ENCODE measurements at regions not wholly inside any gene's neighbourhood (a gene's known extent, or its start where the extent isn't known, plus 50 kb on each side); places are given as distances from the start of the nearest gene placed in this dataset.

- in situ Hi-C loops (cut with HindIII; ENCODE audit: low sequenced_read_pairs) = no loop called here
Observed at GRCh38 chr9:90948156-90948555, 146.5 kb downstream of the SYK start.

GRCh38 chr9:90950600-90950999 is 149.0 kb downstream of the SYK start:
- in situ Hi-C loops (cut with HindIII; ENCODE audit: low sequenced_read_pairs) = no loop called here

DNA sequence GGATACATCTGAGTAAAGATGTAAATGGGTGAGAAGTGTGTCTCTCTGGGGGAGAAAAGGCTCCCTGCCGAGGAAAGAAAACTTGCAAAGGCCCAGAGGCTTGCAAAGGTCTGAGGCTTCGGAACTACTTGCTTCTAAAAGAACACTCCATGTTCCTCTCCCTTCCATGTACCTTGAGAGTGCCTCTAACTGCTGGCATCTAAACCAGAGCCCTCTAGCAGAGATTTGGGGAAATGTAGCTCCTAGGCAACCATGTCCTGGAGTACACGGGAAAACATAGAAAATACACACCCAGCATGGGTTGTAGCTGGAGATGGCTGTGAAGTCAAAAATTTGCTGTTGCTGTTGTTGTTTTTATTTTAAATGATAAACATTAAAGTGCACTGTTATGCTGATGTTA is 151.6 kb downstream of the SYK start:
- in situ Hi-C loops (cut with HindIII; ENCODE audit: low sequenced_read_pairs) = no loop called here

DNA sequence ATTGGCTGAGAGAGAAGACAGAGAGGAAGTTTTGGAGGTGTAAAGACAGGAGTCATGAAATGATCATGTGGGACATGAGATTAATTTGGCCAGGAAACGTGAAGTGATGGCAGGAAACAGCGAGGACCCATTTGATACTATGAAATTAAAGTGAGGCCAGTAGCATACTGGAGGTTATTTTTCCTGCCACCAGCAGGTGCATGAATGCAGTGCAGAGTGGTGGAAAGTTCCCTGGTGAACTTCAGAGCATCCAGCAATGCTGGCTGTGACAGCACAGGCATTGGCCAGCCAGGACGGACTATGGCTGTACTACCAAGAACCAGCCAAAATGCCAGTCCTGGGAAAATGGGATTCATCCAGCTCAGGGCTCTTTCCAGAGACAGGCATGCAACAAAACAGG is 152.2 kb downstream of the SYK start:
- in situ Hi-C loops (cut with HindIII; ENCODE audit: low sequenced_read_pairs) = no loop called here

DNA sequence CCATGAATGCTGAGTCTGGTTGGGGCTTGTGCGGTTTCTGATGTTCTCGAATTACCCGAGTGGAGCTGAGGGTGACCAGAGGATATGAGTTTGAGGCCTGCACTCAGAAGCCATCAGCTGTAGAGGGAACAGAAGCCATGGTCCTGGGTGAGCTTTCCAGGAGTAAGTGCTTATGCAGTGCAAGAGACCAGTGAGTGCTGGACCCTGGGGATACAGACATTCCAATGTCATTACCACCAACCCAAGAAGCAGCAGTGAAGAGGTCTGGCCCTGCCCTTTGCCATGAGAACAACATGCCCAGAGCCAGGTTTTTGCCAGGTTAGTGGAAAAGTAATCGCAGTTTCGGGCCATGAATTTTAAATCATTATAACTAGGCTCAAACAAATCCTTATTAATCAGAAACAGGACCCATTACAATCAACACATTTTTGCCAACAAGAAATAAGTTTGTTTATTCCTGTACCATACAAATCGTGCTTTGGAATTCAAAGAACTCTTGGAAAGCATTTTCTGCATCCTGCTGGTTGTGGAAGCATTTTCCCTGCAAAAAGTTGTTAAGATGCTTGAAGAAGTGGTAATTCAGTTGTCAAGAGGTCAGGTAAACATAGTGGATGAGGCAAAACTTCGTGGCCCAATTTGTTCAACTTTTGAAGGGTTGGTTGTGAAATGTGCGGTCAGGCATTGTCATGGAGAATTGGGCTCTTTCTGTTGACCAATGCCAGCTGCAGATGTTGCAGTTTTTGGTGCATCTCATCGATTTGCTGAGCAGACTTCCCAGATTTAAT is 154.6 kb downstream of the SYK start:
- in situ Hi-C loops (cut with HindIII; ENCODE audit: low sequenced_read_pairs) = no loop called here

GRCh38 chr9:90958328-90958727 is 156.7 kb downstream of the SYK start:
- in situ Hi-C loops (cut with HindIII; ENCODE audit: low sequenced_read_pairs) = no loop called here

GRCh38 chr9:90960941-90961340 is 159.3 kb downstream of the SYK start:
- in situ Hi-C loops (cut with HindIII; ENCODE audit: low sequenced_read_pairs) = no loop called here

- in situ Hi-C loops (cut with HindIII; ENCODE audit: low sequenced_read_pairs) = no loop called here
Observed at GRCh38 chr9:90961375-90961774, 159.8 kb downstream of the SYK start.

GRCh38 chr9:90964101-90965020 is 162.7 kb downstream of the SYK start:
- in situ Hi-C loops (cut with HindIII; ENCODE audit: low sequenced_read_pairs) = no loop called here

- in situ Hi-C loops (cut with HindIII; ENCODE audit: low sequenced_read_pairs) = no loop called here
Observed at GRCh38 chr9:90965226-90966030, 163.8 kb downstream of the SYK start.

DNA sequence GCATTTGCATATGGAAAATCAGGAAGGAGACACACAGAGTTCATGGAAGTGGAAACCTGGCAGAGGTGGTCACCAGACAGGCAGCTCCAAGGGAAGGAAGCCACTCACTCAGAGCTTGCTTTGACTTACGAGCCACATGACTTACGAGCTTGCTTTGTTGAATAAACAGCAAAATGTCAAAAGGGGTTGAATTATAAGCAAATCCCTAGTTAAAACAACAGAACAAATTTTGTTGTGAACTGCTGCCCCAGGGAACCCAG is 164.3 kb downstream of the SYK start:
- in situ Hi-C loops (cut with HindIII; ENCODE audit: low sequenced_read_pairs) = no loop called here

GRCh38 chr9:90966480-90967144 is 165.0 kb downstream of the SYK start:
- in situ Hi-C loops (cut with HindIII; ENCODE audit: low sequenced_read_pairs) = no loop called here

DNA sequence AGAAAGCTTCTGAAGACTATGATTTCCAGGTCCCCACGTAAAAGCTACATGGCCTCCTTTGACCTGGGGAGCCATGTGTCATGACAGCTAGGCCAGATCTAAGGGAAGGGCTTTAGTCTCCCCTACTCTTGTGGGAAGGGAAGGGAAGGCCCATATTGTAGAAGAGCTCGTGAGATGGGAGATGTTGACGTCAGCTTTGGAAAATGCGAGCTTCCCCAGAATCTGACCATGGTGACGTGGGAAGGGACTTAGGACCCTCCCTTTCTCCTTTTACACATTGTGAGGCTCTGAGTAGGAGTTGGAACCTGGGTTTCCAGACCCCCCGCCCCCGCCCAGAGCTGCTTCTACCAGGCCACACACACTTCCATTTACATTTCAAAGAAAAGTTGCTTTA is 165.5 kb downstream of the SYK start:
- in situ Hi-C loops (cut with HindIII; ENCODE audit: low sequenced_read_pairs) = no loop called here

- in situ Hi-C loops (cut with HindIII; ENCODE audit: low sequenced_read_pairs) = no loop called here
Observed at GRCh38 chr9:90969021-90969675, 167.5 kb downstream of the SYK start.

GRCh38 chr9:90970608-90971007 is 169.0 kb downstream of the SYK start:
- in situ Hi-C loops (cut with HindIII; ENCODE audit: low sequenced_read_pairs) = no loop called here

- in situ Hi-C loops (cut with HindIII; ENCODE audit: low sequenced_read_pairs) = no loop called here
Observed at GRCh38 chr9:90972057-90972456, 170.4 kb downstream of the SYK start.

DNA sequence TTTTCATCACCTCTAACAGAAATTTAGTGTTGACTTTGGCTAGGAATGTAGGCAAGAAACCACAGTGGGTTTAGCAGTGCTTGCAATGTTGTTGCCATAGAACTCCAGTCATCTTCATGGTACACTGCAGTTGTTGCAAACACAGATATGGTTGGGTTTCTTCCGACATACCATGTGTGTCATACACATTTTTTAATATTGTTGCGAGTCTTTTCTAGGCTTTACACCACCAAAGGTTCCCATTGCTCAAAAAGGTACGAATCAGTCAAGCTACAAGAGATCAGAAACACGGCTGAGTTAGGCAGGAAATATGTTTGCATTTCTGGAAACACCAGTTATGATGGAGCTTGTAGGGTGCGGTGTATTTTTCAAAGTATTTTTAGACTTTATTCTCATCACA is 172.4 kb downstream of the SYK start:
- in situ Hi-C loops (cut with HindIII; ENCODE audit: low sequenced_read_pairs) = no loop called here

GRCh38 chr9:90974643-90975245 is 173.1 kb downstream of the SYK start:
- in situ Hi-C loops (cut with HindIII; ENCODE audit: low sequenced_read_pairs) = no loop called here

- in situ Hi-C loops (cut with HindIII; ENCODE audit: low sequenced_read_pairs) = no loop called here
Observed at GRCh38 chr9:90975781-90976538, 174.3 kb downstream of the SYK start.

All from endothelial cell of hepatic sinusoid (primary cell).